Activated naive CD4-positive, alpha-beta T cell treated with anti-CD3 and anti-CD28 coated beads, Interleukin-2, amount 10 ng/mL, durations not matched to agents 7 days and 5 days (primary cell): ENCODE measurements at regions not wholly inside any gene's neighbourhood (a gene's known extent, or its start where the extent isn't known, plus 50 kb on each side); places are given as distances from the start of the nearest gene placed in this dataset.

ENCODE experiments used
- CTCF ChIA-PET: fragments of 350-600 bp; sonication (Branson Sonifier 250); formaldehyde crosslinking; loops from one replicate; lab custom pipeline; 2021; ENCODE audit warnings: antibody characterized with exemption; lab: Charles Lee
- DNase-seq: peaks from one replicate; pipeline ENCODE4 v3.0.0-alpha.2; 2020
- H3K27ac Mint-ChIP-seq: one replicate; pipeline ENCODE4 v1.8.0; 2021; ENCODE audit warnings: mild to moderate bottlenecking, moderate library complexity, mixed read lengths
- H3K27me3 Mint-ChIP-seq: one replicate; pipeline ENCODE4 v1.8.0; 2021; ENCODE audit warnings: mild to moderate bottlenecking, mixed read lengths
- H3K36me3 Mint-ChIP-seq: one replicate; pipeline ENCODE4 v1.8.0; 2021; ENCODE audit warnings: mixed read lengths
- H3K4me1 Mint-ChIP-seq: one replicate; pipeline ENCODE4 v1.8.0; 2021; ENCODE audit warnings: mixed read lengths
- H3K4me3 Mint-ChIP-seq: one replicate; pipeline ENCODE4 v1.8.0; 2021; ENCODE audit warnings: mild to moderate bottlenecking, moderate library complexity, mixed read lengths
- H3K9me3 Mint-ChIP-seq: one replicate; pipeline ENCODE4 v1.8.0; 2021; ENCODE audit warnings: mixed read lengths

GRCh38 chr17:14910916-14911315 is 354.2 kb downstream of the PMP22 start:
- DNase-seq, result no peak
- H3K4me1 Mint-ChIP-seq, result peaks cover 3% of the 10 kb centered on the region
- H3K9me3 Mint-ChIP-seq, result no peaks in the 10 kb centered on the region
- CTCF ChIA-PET, result no interaction called here
- no peaks in the 10 kb centered on the region for H3K36me3 Mint-ChIP-seq
- H3K27me3 Mint-ChIP-seq, result peaks cover 4% of the 10 kb centered on the region
- H3K4me3 Mint-ChIP-seq, result no peak overlapping the region
- no peak overlapping the region for H3K27ac Mint-ChIP-seq

- H3K4me1 Mint-ChIP-seq, result no peaks in the 10 kb centered on the region
- no peaks in the 10 kb centered on the region for H3K36me3 Mint-ChIP-seq
- DNase-seq, result no peak
- H3K27me3 Mint-ChIP-seq, result peaks cover 4% of the 10 kb centered on the region
- no peak overlapping the region for H3K4me3 Mint-ChIP-seq
- CTCF ChIA-PET, result no interaction called here
- no peaks in the 10 kb centered on the region for H3K9me3 Mint-ChIP-seq
- H3K27ac Mint-ChIP-seq, result no peak overlapping the region
These were observed 360.7 kb downstream of the PMP22 start for GRCh38 chr17:14904386-14904785.

DNA sequence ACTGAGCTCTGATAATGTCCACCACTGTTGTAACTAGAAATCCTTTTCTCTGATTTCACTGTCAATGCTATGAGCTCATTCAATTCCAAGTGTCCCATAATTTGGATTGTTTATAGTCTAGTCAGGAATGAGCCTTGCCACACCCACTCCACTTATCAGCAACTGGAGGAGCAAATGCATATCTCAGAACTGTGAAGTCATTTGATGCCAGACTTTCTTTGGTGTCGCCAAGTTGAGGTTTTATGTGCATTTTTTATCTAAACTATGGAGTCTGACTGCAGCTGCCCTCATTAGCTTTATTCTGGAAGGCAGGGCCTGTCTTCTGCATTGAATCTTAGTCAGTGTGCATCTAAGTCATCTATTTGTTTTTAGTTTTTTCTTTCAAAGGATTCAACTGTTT is 361.3 kb downstream of the PMP22 start:
- CTCF ChIA-PET, result no interaction called here
- DNase-seq, result no peak

DNA sequence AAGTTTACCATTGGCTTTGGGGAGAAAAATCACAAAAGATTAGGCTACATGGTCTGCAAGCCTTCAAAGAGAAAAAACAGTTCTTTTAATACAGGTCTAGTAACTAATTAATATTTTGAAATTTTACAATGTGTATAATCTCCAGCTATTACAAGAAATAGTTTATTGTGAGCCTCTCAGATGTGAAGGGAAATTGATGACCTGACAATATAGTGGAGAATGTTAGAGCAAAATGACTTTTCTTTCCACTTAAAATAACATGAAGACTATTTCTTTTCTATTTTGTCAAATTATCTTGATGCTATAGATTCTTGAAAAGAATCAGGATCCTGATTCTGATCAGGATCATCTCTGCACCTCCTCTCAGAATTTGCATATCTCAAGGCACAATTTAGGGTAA is 362.3 kb downstream of the PMP22 start:
- Mint-ChIP-seq H3K9me3 (no peaks in the 10 kb centered on the region), H3K36me3 (no peaks in the 10 kb centered on the region), H3K27me3 (peaks cover 4% of the 10 kb centered on the region), H3K27ac (no peak overlapping the region), H3K4me3 (no peak overlapping the region), H3K4me1 (no peaks in the 10 kb centered on the region)
- CTCF ChIA-PET, result no interaction called here
- DNase-seq, result no peak

More for the DNA sequence above, 361.3 kb downstream of the PMP22 start:
- Mint-ChIP-seq H3K27ac (no peak overlapping the region), H3K27me3 (peaks cover 4% of the 10 kb centered on the region), H3K4me1 (no peaks in the 10 kb centered on the region), H3K36me3 (no peaks in the 10 kb centered on the region), H3K9me3 (no peaks in the 10 kb centered on the region), H3K4me3 (no peak overlapping the region)

DNA sequence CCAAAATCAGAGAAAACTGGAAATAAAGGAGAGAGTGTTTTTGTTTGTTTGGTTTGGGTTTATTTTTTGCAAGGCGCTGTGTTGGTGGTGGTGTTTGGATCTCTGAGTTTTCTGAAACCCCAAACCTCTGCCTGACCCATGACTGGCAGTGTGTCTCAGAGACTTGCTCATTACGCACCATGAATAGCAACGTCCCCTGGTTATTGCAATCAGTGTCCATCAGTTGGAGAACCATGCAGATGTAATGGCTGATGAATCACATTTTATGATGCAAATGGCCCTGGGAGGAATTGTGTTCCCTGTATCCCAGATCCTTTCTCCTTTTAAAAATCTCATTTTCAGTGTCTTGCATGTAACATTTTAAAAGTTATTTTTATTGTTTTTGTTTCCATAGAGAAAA is 362.8 kb downstream of the PMP22 start:
- H3K27ac Mint-ChIP-seq, result no peak overlapping the region
- no peaks in the 10 kb centered on the region for H3K9me3 Mint-ChIP-seq
- H3K36me3 Mint-ChIP-seq, result no peaks in the 10 kb centered on the region
- peaks cover 4% of the 10 kb centered on the region for H3K27me3 Mint-ChIP-seq
- no peak for DNase-seq
- no peak overlapping the region for H3K4me3 Mint-ChIP-seq
- CTCF ChIA-PET, result no interaction called here
- H3K4me1 Mint-ChIP-seq, result no peaks in the 10 kb centered on the region

GRCh38 chr17:14901376-14901775 is 363.8 kb downstream of the PMP22 start:
- peaks cover 4% of the 10 kb centered on the region for H3K27me3 Mint-ChIP-seq
- no peak overlapping the region for H3K4me3 Mint-ChIP-seq
- H3K4me1 Mint-ChIP-seq, result no peaks in the 10 kb centered on the region
- no peaks in the 10 kb centered on the region for H3K9me3 Mint-ChIP-seq
- H3K27ac Mint-ChIP-seq, result no peak overlapping the region
- no peak for DNase-seq
- CTCF ChIA-PET, result no interaction called here
- H3K36me3 Mint-ChIP-seq, result no peaks in the 10 kb centered on the region

- H3K4me3 Mint-ChIP-seq, result no peak overlapping the region
- no peak for DNase-seq
- no peaks in the 10 kb centered on the region for H3K36me3 Mint-ChIP-seq
- H3K27me3 Mint-ChIP-seq, result no peaks in the 10 kb centered on the region
- CTCF ChIA-PET, result no interaction called here
- no peak overlapping the region for H3K27ac Mint-ChIP-seq
- peaks cover 19% of the 10 kb centered on the region for H3K9me3 Mint-ChIP-seq
- H3K4me1 Mint-ChIP-seq, result no peaks in the 10 kb centered on the region
These were observed 378.9 kb downstream of the PMP22 start for GRCh38 chr17:14886200-14886739.

DNA sequence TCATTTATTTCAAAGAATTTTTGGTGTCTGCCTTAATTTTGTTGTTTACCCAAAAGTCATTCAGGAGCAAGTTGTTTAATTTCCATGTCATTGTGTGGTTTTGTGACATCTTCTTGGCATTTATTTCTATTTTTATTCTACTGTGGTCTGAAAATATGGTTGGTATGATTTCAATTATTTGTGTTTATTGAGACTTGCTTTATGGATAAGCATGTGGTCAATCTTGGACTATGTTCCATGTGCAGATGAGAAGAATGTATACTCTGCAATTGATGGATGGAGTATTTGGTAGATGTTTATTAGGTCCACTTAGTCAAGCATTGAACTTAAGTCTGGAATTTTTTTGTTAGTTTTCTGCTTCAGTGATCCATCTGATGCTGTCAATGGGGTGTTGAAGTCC is 383.0 kb downstream of the PMP22 start:
- CTCF ChIA-PET, result no interaction called here
- H3K4me3 Mint-ChIP-seq, result no peak overlapping the region
- H3K36me3 Mint-ChIP-seq, result no peaks in the 10 kb centered on the region

GRCh38 chr17:14875557-14876412 is 389.3 kb downstream of the PMP22 start:
- no peaks in the 10 kb centered on the region for H3K27me3 Mint-ChIP-seq
- no peak overlapping the region for H3K4me3 Mint-ChIP-seq
- CTCF ChIA-PET, result no interaction called here
- no peak overlapping the region for H3K27ac Mint-ChIP-seq
- H3K36me3 Mint-ChIP-seq, result no peaks in the 10 kb centered on the region
- DNase-seq, result no peak
- no peaks in the 10 kb centered on the region for H3K9me3 Mint-ChIP-seq
- no peaks in the 10 kb centered on the region for H3K4me1 Mint-ChIP-seq

More for the DNA sequence above, 383.0 kb downstream of the PMP22 start:
- Mint-ChIP-seq H3K4me1 (no peaks in the 10 kb centered on the region), H3K27ac (no peak overlapping the region), H3K9me3 (peaks cover 13% of the 10 kb centered on the region), H3K27me3 (no peaks in the 10 kb centered on the region)
- no peak for DNase-seq

DNA sequence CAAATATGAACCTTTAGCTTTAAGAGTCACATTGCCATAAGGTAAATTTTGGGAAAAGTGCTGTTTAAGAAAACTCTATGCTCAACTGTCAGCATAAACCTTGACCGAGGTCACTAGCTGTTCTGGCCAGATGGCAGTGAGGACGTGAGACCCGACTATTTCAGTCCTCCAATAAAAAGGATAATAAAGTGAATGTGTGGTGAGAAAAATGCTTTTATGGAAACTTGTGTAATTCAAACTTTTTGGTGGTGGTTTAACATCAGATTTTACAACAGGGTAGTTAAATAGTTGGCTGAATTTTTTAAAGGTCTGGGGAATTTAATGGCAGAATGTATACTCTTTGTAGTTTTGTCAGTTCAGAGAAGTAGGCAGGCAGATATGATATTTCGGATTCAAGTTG is 391.1 kb downstream of the PMP22 start:
- H3K27ac Mint-ChIP-seq, result no peak overlapping the region
- H3K27me3 Mint-ChIP-seq, result no peaks in the 10 kb centered on the region
- DNase-seq, result no peak
- CTCF ChIA-PET, result no interaction called here
- H3K9me3 Mint-ChIP-seq, result no peaks in the 10 kb centered on the region
- H3K4me3 Mint-ChIP-seq, result no peak overlapping the region
- H3K36me3 Mint-ChIP-seq, result no peaks in the 10 kb centered on the region
- H3K4me1 Mint-ChIP-seq, result no peaks in the 10 kb centered on the region

DNA sequence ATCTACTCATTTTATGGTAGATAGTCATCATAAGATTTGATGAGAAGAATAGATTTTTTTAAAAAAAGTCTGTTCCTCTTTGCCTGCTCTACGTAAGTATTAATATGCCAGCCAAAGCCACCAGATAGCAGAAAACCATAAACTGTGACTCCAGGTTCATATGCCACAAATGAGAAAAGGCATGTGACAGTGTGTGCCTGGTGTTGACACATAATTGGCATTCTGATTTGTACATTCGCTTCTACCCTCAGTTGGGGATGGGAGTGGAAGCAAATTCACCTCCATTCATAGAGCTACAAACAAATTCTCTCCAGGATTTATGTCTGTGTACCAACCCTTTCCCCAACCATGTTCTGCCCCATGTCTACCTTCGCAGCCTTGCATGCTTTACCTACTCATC is 391.6 kb downstream of the PMP22 start:
- CTCF ChIA-PET, result no interaction called here
- DNase-seq, result no peak
- H3K4me1 Mint-ChIP-seq, result no peaks in the 10 kb centered on the region
- H3K36me3 Mint-ChIP-seq, result no peaks in the 10 kb centered on the region
- H3K27ac Mint-ChIP-seq, result no peak overlapping the region
- no peaks in the 10 kb centered on the region for H3K9me3 Mint-ChIP-seq
- no peaks in the 10 kb centered on the region for H3K27me3 Mint-ChIP-seq
- H3K4me3 Mint-ChIP-seq, result no peak overlapping the region

DNA sequence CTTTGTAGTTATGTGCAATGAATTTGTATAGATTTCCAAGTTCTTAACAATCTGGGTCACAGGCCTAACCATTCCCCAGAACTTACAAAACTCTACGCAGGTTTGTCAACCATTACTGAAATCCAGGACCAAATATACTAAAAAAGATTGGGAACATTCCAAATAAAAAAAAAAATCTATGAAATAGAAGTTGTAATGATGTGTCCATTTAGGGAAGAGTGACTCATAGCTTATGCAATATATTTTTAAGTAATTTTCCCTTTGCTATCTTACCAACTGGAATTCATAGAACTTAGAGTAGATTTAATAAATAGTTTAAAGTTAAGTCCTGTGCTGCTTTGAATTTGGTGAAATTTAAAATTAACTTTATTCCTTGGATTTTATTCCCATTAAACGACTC is 393.2 kb downstream of the PMP22 start:
- H3K4me1 Mint-ChIP-seq, result no peaks in the 10 kb centered on the region
- H3K4me3 Mint-ChIP-seq, result no peak overlapping the region
- no peak for DNase-seq
- H3K27ac Mint-ChIP-seq, result no peak overlapping the region
- CTCF ChIA-PET, result no interaction called here
- H3K9me3 Mint-ChIP-seq, result no peaks in the 10 kb centered on the region
- H3K27me3 Mint-ChIP-seq, result no peaks in the 10 kb centered on the region
- H3K36me3 Mint-ChIP-seq, result no peaks in the 10 kb centered on the region

DNA sequence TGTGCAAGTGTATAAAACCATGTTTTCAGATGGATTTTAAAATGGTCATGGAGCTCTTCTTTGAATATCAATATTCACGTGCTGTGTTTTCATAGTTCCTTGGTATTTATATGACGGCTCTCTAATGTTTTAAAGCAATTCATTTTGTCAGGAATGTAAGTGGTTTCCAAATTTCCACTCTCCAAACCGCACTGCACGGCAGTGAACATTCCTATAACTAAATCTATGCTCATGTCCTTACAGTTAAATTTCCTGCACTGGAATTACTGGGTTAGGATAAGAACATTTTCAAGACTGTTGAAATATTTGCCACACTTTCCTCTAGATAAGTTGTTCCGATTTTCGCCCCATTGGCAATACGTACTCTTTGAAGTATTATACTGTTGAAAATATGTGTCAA is 398.9 kb downstream of the PMP22 start:
- Mint-ChIP-seq H3K27ac (no peak overlapping the region), H3K36me3 (no peaks in the 10 kb centered on the region), H3K4me3 (no peak overlapping the region), H3K9me3 (no peaks in the 10 kb centered on the region), H3K27me3 (no peaks in the 10 kb centered on the region), H3K4me1 (no peaks in the 10 kb centered on the region)
- no peak for DNase-seq
- CTCF ChIA-PET, result no interaction called here

- no peaks in the 10 kb centered on the region for H3K9me3 Mint-ChIP-seq
- no peaks in the 10 kb centered on the region for H3K36me3 Mint-ChIP-seq
- no peak overlapping the region for H3K27ac Mint-ChIP-seq
- H3K4me3 Mint-ChIP-seq, result no peak overlapping the region
- H3K4me1 Mint-ChIP-seq, result no peaks in the 10 kb centered on the region
- DNase-seq, result no peak
- CTCF ChIA-PET, result no interaction called here
- no peaks in the 10 kb centered on the region for H3K27me3 Mint-ChIP-seq
These were observed 401.0 kb downstream of the PMP22 start for GRCh38 chr17:14864127-14864526.

DNA sequence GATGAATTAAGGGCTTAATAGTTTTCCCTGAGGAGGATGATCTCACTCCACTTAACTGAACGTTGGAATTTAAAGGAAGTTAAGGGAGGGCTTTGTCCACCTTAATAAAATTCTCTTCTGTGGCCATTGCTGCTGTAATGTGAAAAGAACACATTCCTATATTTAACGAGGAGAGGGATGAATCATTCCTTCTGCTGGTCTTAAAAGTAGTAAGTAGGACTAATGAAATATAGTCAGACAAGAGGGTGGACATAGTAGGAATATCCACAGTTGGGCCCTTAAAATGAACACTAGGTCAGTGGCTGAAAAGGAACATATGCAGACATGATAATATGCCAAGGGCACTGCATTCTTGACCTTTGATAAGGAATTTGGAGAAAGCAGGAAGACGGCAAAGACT is 405.6 kb downstream of the PMP22 start:
- Mint-ChIP-seq H3K9me3 (no peaks in the 10 kb centered on the region), H3K4me1 (no peaks in the 10 kb centered on the region), H3K27ac (no peak overlapping the region), H3K27me3 (no peaks in the 10 kb centered on the region), H3K36me3 (no peaks in the 10 kb centered on the region), H3K4me3 (no peak overlapping the region)
- CTCF ChIA-PET, result no interaction called here
- no peak for DNase-seq
